ENCODE measurements at regions not wholly inside any gene's neighbourhood (a gene's known extent, or its start where the extent isn't known, plus 50 kb on each side); places are given as distances from the start of the nearest gene placed in this dataset.

DNA sequence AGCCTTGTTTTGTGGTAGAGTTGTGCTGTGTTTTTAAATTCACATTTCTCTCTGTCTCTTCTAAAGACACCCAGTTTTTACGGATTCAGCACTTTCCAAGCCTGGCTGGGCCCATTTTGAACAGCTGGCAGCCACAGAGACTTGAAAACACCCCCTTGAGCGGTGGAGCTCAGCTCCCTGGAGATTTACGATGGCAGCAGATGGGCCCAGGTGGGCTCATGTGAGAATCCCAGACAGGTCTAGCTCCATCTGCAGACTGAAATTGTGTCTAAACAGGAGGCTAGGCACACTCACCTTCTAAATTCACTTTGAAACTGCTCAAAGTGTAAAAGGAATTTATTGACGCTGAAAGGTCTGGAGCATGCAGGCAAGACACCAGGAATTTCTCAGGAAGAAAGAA is 232.0 kb upstream of the HES1 start:
- no peak overlapping the region for H3K4me3 ChIP-seq (ENCODE audit: low read length)
- DNase-seq (ENCODE audit: low read depth), result no peak
- TF ChIP-seq, protein P1, sequence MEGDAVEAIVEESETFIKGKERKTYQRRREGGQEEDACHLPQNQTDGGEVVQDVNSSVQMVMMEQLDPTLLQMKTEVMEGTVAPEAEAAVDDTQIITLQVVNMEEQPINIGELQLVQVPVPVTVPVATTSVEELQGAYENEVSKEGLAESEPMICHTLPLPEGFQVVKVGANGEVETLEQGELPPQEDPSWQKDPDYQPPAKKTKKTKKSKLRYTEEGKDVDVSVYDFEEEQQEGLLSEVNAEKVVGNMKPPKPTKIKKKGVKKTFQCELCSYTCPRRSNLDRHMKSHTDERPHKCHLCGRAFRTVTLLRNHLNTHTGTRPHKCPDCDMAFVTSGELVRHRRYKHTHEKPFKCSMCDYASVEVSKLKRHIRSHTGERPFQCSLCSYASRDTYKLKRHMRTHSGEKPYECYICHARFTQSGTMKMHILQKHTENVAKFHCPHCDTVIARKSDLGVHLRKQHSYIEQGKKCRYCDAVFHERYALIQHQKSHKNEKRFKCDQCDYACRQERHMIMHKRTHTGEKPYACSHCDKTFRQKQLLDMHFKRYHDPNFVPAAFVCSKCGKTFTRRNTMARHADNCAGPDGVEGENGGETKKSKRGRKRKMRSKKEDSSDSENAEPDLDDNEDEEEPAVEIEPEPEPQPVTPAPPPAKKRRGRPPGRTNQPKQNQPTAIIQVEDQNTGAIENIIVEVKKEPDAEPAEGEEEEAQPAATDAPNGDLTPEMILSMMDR (conservative IDR thresholded peaks at IDR 0.05; ENCODE audit: low read depth, low read length), result no peak

DNA sequence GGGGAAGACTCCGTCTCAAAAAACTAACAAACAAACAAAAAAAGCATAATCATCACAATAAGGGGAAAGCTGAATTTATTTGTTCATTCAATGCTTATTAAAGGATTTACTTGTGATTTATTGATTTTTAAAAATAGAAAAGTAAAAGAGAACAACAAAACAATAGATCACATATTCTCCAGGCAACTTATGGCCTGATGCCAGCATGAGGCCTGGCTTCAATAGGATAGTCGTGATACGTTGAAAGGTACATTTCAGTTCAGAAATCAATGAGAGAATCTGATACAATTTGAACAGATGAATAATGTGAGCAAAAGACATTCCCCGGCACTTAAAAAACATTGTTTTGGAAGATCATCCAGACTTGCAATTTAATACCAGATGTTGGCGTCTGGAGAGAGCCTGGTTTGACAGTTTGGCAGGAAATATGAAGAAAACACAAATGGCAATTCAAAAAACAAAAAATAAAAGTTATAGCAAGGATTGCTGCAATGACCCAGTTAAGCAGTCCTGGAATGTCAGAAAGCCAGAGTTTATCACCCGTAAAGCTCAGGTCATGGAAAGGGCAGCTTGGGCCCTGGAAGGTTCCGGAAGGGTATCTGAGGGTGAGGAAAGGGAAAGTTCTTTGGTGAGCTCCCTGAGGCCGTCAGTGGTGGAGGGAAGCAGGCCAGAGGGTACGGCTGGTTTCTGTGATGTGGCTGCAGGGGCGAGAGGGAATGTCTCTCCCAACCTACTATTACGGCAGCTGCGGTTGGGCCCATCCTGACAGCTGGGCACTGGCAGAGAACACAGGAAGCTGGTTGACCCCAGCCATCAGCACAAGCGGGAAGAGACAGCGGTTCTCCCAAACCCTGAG is 230.2 kb upstream of the HES1 start:
- TF ChIP-seq, protein P1 (conservative IDR thresholded peaks at IDR 0.05; ENCODE audit: low read depth, low read length), result no peak
- no peak overlapping the region for H3K4me3 ChIP-seq (ENCODE audit: low read length)
- DNase-seq (ENCODE audit: low read depth), result no peak

DNA sequence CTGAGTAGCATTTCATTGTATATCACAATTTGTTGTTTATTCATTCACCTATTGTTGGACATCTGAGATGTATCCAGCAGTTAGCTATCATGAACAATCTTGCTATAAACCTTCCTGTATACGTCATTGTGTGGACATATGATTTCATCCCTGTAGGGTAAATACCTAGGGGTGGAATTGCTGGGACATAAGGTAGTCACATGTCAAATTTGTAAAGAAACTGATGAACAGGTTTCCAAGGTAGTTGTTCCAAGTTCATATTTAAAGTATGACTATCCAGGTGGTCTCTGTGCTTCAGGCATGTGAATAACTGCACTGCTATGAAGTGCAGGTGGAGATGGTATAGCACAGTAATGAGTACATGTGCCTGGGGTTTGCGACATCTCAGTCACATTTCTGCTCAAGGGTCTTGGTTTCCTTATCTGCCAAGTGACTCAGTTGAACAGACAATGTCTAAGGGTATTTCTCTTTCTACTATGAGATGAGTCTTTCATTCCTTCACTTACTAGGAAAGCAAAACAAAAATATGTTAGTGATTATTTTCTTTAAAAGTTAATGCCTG is 229.0 kb upstream of the HES1 start:
- no peak for DNase-seq (ENCODE audit: low read depth)
- H3K4me3 ChIP-seq (ENCODE audit: low read length), result no peak overlapping the region
- TF ChIP-seq, protein P1 (conservative IDR thresholded peaks at IDR 0.05; ENCODE audit: low read depth, low read length), result no peak

DNA sequence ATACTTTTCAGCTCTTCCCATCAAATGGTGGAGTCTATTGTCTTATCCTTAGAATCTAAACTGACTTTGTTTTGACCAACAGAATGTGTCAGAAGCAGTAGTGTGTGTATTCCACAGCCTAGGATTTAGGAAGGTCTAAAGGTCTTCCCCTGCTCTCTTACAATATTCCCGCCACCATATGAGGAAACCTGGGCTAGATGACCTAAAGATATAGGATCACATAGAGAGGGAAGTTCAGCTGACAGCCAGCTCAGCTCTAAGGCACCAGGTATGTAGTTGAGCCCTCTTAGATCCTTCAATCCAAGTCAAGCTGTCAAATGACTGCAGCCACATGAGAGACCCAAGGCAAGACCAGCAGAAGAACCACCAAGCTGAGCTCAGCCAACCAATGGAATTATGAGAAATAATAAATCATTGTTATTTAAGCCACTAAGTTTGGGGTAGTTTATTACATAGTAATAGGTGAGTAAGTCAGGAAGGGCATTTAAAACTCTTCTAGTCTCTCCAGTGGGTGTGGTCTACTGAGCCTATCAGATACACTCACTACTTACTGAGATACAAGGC is 227.7 kb upstream of the HES1 start:
- TF ChIP-seq, protein P1 (conservative IDR thresholded peaks at IDR 0.05; ENCODE audit: low read depth, low read length), result no peak
- DNase-seq (ENCODE audit: low read depth), result no peak
- H3K4me3 ChIP-seq (ENCODE audit: low read length), result no peak overlapping the region

DNA sequence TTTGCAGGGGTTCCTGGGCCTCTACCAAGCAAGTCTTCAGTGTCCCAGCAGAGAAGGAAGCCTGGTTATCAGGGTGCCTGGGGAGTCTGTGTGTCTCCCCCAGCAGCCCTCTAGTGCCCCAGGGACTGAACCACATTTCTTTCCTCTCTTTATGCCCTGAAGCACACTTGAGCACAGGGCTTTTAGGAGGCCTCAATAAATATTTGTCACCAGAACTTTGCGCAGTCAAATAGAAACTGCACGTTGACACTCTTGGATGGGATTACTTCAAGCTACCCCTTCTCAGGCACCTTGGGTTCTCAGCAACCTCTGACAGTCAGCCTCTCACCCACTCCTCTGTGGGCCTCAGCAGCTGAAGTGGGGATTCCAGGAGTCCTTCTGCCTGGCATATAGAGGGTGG is 226.6 kb upstream of the HES1 start:
- DNase-seq (ENCODE audit: low read depth), result no peak
- TF ChIP-seq, protein P1 (conservative IDR thresholded peaks at IDR 0.05; ENCODE audit: low read depth, low read length), result no peak
- no peak overlapping the region for H3K4me3 ChIP-seq (ENCODE audit: low read length)

DNA sequence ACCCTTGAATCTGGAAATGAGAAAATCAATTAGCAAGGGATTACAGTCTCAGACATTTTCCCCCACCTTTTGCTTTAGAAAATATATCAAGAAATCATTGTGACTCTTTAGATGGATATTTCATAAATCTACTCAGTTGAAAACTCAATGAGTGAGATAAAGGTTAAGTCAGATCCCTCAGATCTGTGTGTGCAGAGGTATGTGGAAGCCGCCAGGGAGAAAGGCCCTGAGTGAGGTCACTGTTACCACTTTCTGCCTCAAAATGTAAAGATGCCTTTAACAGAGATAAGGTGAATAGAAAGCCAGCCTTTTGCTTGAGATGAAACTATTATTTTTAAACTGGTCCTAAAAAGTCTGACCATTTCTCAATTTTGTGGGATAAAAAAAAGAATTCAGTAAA is 225.6 kb upstream of the HES1 start:
- TF ChIP-seq, protein P1 (conservative IDR thresholded peaks at IDR 0.05; ENCODE audit: low read depth, low read length), result no peak
- H3K4me3 ChIP-seq (ENCODE audit: low read length), result no peak overlapping the region
- no peak for DNase-seq (ENCODE audit: low read depth)
